ENCODE measurements at regions not wholly inside any gene's neighbourhood (a gene's known extent, or its start where the extent isn't known, plus 50 kb on each side); places are given as distances from the start of the nearest gene placed in this dataset.

- no peak for TF ChIP-seq CTCF (IDR thresholded peaks at IDR 0.05)
- TF ChIP-seq, protein P1, sequence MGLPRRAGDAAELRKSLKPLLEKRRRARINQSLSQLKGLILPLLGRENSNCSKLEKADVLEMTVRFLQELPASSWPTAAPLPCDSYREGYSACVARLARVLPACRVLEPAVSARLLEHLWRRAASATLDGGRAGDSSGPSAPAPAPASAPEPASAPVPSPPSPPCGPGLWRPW (IDR thresholded peaks at IDR 0.05), result no peak
- TF ChIP-seq PHF8 (IDR thresholded peaks at IDR 0.05; ENCODE audit: borderline replicate concordance, low read depth), result no peak
- no peak for TF ChIP-seq CHD2 (IDR thresholded peaks at IDR 0.05; ENCODE audit: low read length, partially characterized antibody)
- no peak for TF ChIP-seq POLR2A (IDR thresholded peaks at IDR 0.05; ENCODE audit: low read length)
- TF ChIP-seq, protein P2, sequence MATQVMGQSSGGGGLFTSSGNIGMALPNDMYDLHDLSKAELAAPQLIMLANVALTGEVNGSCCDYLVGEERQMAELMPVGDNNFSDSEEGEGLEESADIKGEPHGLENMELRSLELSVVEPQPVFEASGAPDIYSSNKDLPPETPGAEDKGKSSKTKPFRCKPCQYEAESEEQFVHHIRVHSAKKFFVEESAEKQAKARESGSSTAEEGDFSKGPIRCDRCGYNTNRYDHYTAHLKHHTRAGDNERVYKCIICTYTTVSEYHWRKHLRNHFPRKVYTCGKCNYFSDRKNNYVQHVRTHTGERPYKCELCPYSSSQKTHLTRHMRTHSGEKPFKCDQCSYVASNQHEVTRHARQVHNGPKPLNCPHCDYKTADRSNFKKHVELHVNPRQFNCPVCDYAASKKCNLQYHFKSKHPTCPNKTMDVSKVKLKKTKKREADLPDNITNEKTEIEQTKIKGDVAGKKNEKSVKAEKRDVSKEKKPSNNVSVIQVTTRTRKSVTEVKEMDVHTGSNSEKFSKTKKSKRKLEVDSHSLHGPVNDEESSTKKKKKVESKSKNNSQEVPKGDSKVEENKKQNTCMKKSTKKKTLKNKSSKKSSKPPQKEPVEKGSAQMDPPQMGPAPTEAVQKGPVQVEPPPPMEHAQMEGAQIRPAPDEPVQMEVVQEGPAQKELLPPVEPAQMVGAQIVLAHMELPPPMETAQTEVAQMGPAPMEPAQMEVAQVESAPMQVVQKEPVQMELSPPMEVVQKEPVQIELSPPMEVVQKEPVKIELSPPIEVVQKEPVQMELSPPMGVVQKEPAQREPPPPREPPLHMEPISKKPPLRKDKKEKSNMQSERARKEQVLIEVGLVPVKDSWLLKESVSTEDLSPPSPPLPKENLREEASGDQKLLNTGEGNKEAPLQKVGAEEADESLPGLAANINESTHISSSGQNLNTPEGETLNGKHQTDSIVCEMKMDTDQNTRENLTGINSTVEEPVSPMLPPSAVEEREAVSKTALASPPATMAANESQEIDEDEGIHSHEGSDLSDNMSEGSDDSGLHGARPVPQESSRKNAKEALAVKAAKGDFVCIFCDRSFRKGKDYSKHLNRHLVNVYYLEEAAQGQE (IDR thresholded peaks at IDR 0.05), result no peak
- TF ChIP-seq SREBF2 (IDR thresholded peaks at IDR 0.05), result no peak
- no peak for TF ChIP-seq E2F6 (IDR thresholded peaks at IDR 0.05; ENCODE audit: borderline replicate concordance, low read depth)
- TF ChIP-seq JUNB (IDR thresholded peaks at IDR 0.05), result no peak
- no peak for TF ChIP-seq EP300 (IDR thresholded peaks at IDR 0.05)
- no peak for TF ChIP-seq BHLHE40 (IDR thresholded peaks at IDR 0.05; ENCODE audit: low read depth, low read length)
- no peak for TF ChIP-seq KDM5A (IDR thresholded peaks at IDR 0.05)
Observed at GRCh38 chrX:122817321-122817955, 366.6 kb upstream of the GRIA3 start.
